HepG2 (cell line): ENCODE measurements at regions not wholly inside any gene's neighbourhood (a gene's known extent, or its start where the extent isn't known, plus 50 kb on each side); places are given as distances from the start of the nearest gene placed in this dataset.

Experiments
- ATAC-seq: fragments of 200-7000 bp; cut with Tn5 transposase; 3 replicates; pipeline ENCODE4 v1.9.1; 2020; ENCODE audit warnings: mild to moderate bottlenecking, moderate library complexity
- BruUV-seq: library from RNA; stranded (reverse); fragments of 400-500 nt; replicated peaks from 2 replicates; lab custom pipeline; 2021; lab: Mats Ljungman, UMichigan
- CTCF ChIA-PET: fragments of 300-600 bp; formaldehyde crosslinking; extraction: SDS; loops from one replicate; lab custom pipeline; 2021; ENCODE audit warnings: low total read pairs, inconsistent platforms, low intra/inter-chr PET ratio; lab: Yijun Ruan, JAX
- POLR2A ChIA-PET: fragments of 350-600 bp; sonication (Branson Sonifier 250); formaldehyde crosslinking; loops from one replicate; lab custom pipeline; 2020; ENCODE audit warnings: antibody characterized with exemption, inconsistent platforms; lab: Yijun Ruan, JAX
- DNase-seq: peaks from one replicate; pipeline ENCODE4 v3.0.0-alpha.2; 2015; ENCODE audit warnings: low spot score
- FAIRE-seq: peaks from 3 replicates; lab custom pipeline; 2011; peaks lifted over from hg19 to GRCh38; lab: Jason Lieb, UNC
- H2AFZ ChIP-seq: one replicate; pipeline ENCODE4 v1.6.1; 2011; ENCODE audit warnings: low read length, inconsistent platforms
- H3K27ac ChIP-seq: fragments of 300-600 bp; 3 replicates; pipeline ENCODE4 v1.8.0; 2011; ENCODE audit warnings: mixed run types, mild to moderate bottlenecking, mixed read lengths, low read length, inconsistent platforms; ENCODE audit not compliant: insufficient read depth; ENCODE audit errors: extremely low read length
- H3K27me3 ChIP-seq, 2 experiments: fragments of 200-600 bp in 1 of 2; 2 replicates in 1 of 2; 3 replicates in 1 of 2; pipeline versions ENCODE4 v1.6.0 to v1.8.0; 2011; ENCODE audit warnings: low read length in 2 of 2, mild to moderate bottlenecking in 2 of 2, moderate library complexity in 2 of 2, inconsistent platforms in 1 of 2; ENCODE audit not compliant: insufficient read depth in 2 of 2, control insufficient read depth in 1 of 2
- H3K36me3 ChIP-seq, 2 experiments: fragments of 200-600 bp in 1 of 2; replicated peaks in 1 of 2; 2 replicates in 1 of 2; 3 replicates in 1 of 2; pipeline versions ENCODE4 v1.5.1 to v1.8.0; 2011; ENCODE audit warnings: low read length in 2 of 2, inconsistent platforms in 1 of 2; ENCODE audit not compliant: insufficient read depth in 2 of 2, control insufficient read depth in 1 of 2
- H3K4me1 ChIP-seq: 2 replicates; pipeline ENCODE4 v1.5.1; 2012; ENCODE audit warnings: low read length, inconsistent platforms; ENCODE audit not compliant: insufficient read depth
- H3K4me2 ChIP-seq: 2 replicates; pipeline ENCODE4 v1.6.0; 2011; ENCODE audit warnings: low read depth, low read length, inconsistent platforms
- H3K4me3 ChIP-seq, 3 experiments: fragments of 200-600 bp in 1 of 3; sonication (generic), shearing (Covaris generic) in 1 of 3; replicated peaks in 1 of 3; 2 replicates each; pipeline ENCODE4 v1.5.1; 2011 to 2016; ENCODE audit warnings: low read length in 3 of 3, inconsistent platforms in 2 of 3, low read depth in 2 of 3, mild to moderate bottlenecking in 2 of 3, control low read depth in 1 of 3, mixed read lengths in 1 of 3; ENCODE audit not compliant: insufficient read depth in 1 of 3
- H3K79me2 ChIP-seq: one replicate; pipeline ENCODE4 v1.6.1; 2011; ENCODE audit warnings: low read length, inconsistent platforms; ENCODE audit not compliant: insufficient read depth
- H3K9ac ChIP-seq: 2 replicates; pipeline ENCODE4 v1.6.0; 2011; ENCODE audit warnings: mild to moderate bottlenecking, low read depth, low read length, inconsistent platforms; ENCODE audit not compliant: insufficient read depth
- H3K9me3 ChIP-seq: 2 replicates; pipeline ENCODE4 v1.5.1; 2012; ENCODE audit warnings: mild to moderate bottlenecking, low read length
- H4K20me1 ChIP-seq: 2 replicates; pipeline ENCODE4 v1.6.0; 2011; ENCODE audit warnings: inconsistent platforms, mild to moderate bottlenecking, low read length, moderate library complexity; ENCODE audit not compliant: insufficient read depth
- CTCF ChIP-seq: sonication (generic); formaldehyde crosslinking; IDR thresholded peaks from 2 replicates; pipeline ENCODE4 v1.5.0; 2020; ENCODE audit warnings: mild to moderate bottlenecking, missing genetic modification reagents, moderate library complexity
- DMAP1 ChIP-seq: IDR thresholded peaks from 2 replicates; pipeline ENCODE4 v1.6.1; 2016
- FOXM1 ChIP-seq: sonication (generic); formaldehyde crosslinking; IDR thresholded peaks from 2 replicates; pipeline ENCODE4 v1.5.0; 2020; ENCODE audit warnings: missing genetic modification reagents
- KAT8 ChIP-seq: IDR thresholded peaks from 2 replicates; pipeline ENCODE4 v1.6.1; 2016; ENCODE audit warnings: missing genetic modification reagents, missing compliant biosample characterization
- ZFP36L1 ChIP-seq: sonication (generic); formaldehyde crosslinking; IDR thresholded peaks from 2 replicates; pipeline ENCODE4 v1.8.0; 2022; ENCODE audit warnings: mild to moderate bottlenecking, missing genetic modification reagents, moderate library complexity
- ZNF407 ChIP-seq: sonication (generic); formaldehyde crosslinking; IDR thresholded peaks from one replicate; pipeline ENCODE4 v1.5.1; 2020; ENCODE audit warnings: mild to moderate bottlenecking, missing genetic modification reagents; ENCODE audit errors: not compliant biosample characterization
- ZNF720 ChIP-seq: sonication (generic); formaldehyde crosslinking; IDR thresholded peaks from 2 replicates; pipeline ENCODE4 v1.4.0; 2020; ENCODE audit warnings: missing genetic modification reagents
- WGBS: methylation state at CpG from one replicate; pipeline ENCODE4 v1.1.6; 2017; ENCODE audit warnings: low lambda C conversion rate; 5-methylcytosine and 5-hydroxymethylcytosine counted together
- in situ Hi-C: cut with HindIII; loops from 2 replicates; pipeline ENCODE4 v1.10.0; 2017; ENCODE audit warnings: low pct_unique_long_range_greater_than_20kb; ENCODE audit not compliant: extremely low pct_ligation_motif_present
- intact Hi-C: fragments of 100-400 bp; cut with micrococcal nuclease; formaldehyde crosslinking; loops from one replicate; pipeline ENCODE4 v1.10.0; 2022; ENCODE audit not compliant: unreplicated experiment
- TF ChIP-seq, protein P1 (sequence below): sonication (generic); formaldehyde crosslinking; IDR thresholded peaks from 2 replicates; pipeline ENCODE4 v1.4.0; 2020; ENCODE audit warnings: missing genetic modification reagents
- TF ChIP-seq, protein P2 (sequence below): sonication (generic); formaldehyde crosslinking; IDR thresholded peaks from 2 replicates; pipeline ENCODE4 v1.8.0; 2022; ENCODE audit warnings: missing genetic modification reagents, low read depth, mild to moderate bottlenecking, borderline replicate concordance
- TF ChIP-seq, protein P3 (sequence below): sonication (generic); formaldehyde crosslinking; IDR thresholded peaks from 2 replicates; pipeline ENCODE4 v1.4.0; 2020; ENCODE audit warnings: mild to moderate bottlenecking, missing genetic modification reagents

- TF ChIP-seq ZNF407 (CRISPR knock-in tag): no peak
- TF ChIP-seq, protein P1, sequence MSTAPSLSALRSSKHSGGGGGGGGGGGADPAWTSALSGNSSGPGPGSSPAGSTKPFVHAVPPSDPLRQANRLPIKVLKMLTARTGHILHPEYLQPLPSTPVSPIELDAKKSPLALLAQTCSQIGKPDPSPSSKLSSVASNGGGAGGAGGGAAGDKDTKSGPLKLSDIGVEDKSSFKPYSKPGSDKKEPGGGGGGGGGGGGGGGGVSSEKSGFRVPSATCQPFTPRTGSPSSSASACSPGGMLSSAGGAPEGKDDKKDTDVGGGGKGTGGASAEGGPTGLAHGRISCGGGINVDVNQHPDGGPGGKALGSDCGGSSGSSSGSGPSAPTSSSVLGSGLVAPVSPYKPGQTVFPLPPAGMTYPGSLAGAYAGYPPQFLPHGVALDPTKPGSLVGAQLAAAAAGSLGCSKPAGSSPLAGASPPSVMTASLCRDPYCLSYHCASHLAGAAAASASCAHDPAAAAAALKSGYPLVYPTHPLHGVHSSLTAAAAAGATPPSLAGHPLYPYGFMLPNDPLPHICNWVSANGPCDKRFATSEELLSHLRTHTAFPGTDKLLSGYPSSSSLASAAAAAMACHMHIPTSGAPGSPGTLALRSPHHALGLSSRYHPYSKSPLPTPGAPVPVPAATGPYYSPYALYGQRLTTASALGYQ: no peak
Measured at GRCh38 chr3:1892459-1892858, 206.2 kb upstream of the CNTN4 start (continued).

DNA sequence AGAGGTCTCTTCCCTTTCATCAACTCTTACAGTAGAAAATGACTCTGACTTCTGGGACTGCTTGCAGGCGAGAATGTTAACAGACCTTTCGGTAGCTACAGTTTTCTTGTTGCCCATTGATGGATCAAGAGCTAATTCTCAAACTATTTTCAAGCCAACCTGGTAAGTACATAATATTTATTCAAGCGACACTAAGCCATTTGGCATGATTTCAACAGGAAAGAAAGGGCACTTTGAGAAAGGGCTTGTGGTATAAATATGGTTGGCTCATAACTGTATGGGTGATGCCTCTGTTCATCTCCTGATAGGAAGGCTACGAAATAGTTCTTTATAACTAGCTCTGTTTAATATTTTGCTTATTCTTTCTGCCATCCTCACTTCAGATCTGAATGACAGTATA lies 196.2 kb upstream of the CNTN4 start:
- intact Hi-C loops (no loop called here), in situ Hi-C loops (no loop called here)
- WGBS: 7% methylated on average over 4 of the region's 4 CpGs
- no peak overlapping the region for H3K9ac ChIP-seq
- H2AFZ ChIP-seq: no peak overlapping the region
- no peaks in the 10 kb centered on the region for H3K36me3 ChIP-seq
- no peak overlapping the region for H3K27ac ChIP-seq
- H4K20me1 ChIP-seq: no peaks in the 10 kb centered on the region
- CTCF ChIA-PET: no interaction called here
- no peaks in the 10 kb centered on the region for H3K79me2 ChIP-seq
- no peaks in the 10 kb centered on the region for H3K4me1 ChIP-seq
- no peak for DNase-seq
- no TSS peak for BruUV-seq
- H3K4me2 ChIP-seq: no peak overlapping the region
- H3K4me3 ChIP-seq: no peak overlapping the region
- peaks cover 100% of the 10 kb centered on the region for H3K9me3 ChIP-seq
- POLR2A ChIA-PET: no interaction called here
- no peak for FAIRE-seq
- ATAC-seq: no peak
- no peaks in the 10 kb centered on the region for H3K27me3 ChIP-seq
- no peak for TF ChIP-seq CTCF (CRISPR knock-in tag)
- TF ChIP-seq, protein P2, sequence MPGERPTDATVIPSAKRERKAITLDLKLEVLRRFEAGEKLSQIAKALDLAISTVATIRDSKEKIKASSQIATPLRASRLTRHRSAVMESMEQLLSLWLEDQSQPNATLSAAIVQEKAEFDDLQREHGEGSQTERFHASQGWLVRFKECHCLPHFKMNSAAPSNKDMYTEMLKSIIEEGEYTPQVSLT (CRISPR knock-in tag): no peak
- TF ChIP-seq ZNF720 (CRISPR knock-in tag): no peak
- TF ChIP-seq ZFP36L1 (CRISPR knock-in tag): no peak
- TF ChIP-seq KAT8 (CRISPR knock-in tag): no peak
- TF ChIP-seq DMAP1: no peak
- TF ChIP-seq FOXM1 (CRISPR knock-in tag): no peak
- TF ChIP-seq, protein P3, sequence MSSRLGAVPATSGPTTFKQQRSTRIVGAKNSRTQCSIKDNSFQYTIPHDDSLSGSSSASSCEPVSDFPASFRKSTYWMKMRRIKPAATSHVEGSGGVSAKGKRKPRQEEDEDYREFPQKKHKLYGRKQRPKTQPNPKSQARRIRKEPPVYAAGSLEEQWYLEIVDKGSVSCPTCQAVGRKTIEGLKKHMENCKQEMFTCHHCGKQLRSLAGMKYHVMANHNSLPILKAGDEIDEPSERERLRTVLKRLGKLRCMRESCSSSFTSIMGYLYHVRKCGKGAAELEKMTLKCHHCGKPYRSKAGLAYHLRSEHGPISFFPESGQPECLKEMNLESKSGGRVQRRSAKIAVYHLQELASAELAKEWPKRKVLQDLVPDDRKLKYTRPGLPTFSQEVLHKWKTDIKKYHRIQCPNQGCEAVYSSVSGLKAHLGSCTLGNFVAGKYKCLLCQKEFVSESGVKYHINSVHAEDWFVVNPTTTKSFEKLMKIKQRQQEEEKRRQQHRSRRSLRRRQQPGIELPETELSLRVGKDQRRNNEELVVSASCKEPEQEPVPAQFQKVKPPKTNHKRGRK (CRISPR knock-in tag): no peak
